ACC112 (cell line): ENCODE measurements at regions not wholly inside any gene's neighbourhood (a gene's known extent, or its start where the extent isn't known, plus 50 kb on each side); places are given as distances from the start of the nearest gene placed in this dataset.

ENCODE experiments used
- H2AFZ ChIP-seq: fragments of 200-600 bp; sonication (generic); one replicate; pipeline ENCODE4 v1.6.0; 2017; ENCODE audit warnings: antibody characterized with exemption, low read length; ENCODE audit not compliant: unreplicated experiment
- H3K27ac ChIP-seq: fragments of 200-600 bp; sonication (generic); 2 replicates; pipeline ENCODE4 v1.5.1; 2014; ENCODE audit warnings: low read depth, mild to moderate bottlenecking, antibody characterized with exemption, low read length, moderate library complexity
- H3K27me3 ChIP-seq: fragments of 200-600 bp; sonication (generic); 2 replicates; pipeline ENCODE4 v1.6.1; 2014; ENCODE audit warnings: mild to moderate bottlenecking, antibody characterized with exemption, low read length, moderate library complexity, mixed read lengths; ENCODE audit not compliant: insufficient read depth
- H3K36me3 ChIP-seq: fragments of 200-600 bp; sonication (generic); 2 replicates; pipeline ENCODE4 v1.6.1; 2016; ENCODE audit warnings: mild to moderate bottlenecking, antibody characterized with exemption, low read length, moderate library complexity, mixed read lengths; ENCODE audit not compliant: insufficient read depth
- H3K4me1 ChIP-seq: fragments of 200-600 bp; sonication (generic); one replicate; pipeline ENCODE4 v1.6.1; 2016; ENCODE audit warnings: low read length, mixed read lengths; ENCODE audit not compliant: insufficient read depth, unreplicated experiment, control insufficient read depth
- H3K4me3 ChIP-seq: fragments of 200-600 bp; sonication (generic); 2 replicates; pipeline ENCODE4 v1.5.1; 2014; ENCODE audit warnings: mild to moderate bottlenecking, low read depth, low read length
- H3K79me2 ChIP-seq: fragments of 200-600 bp; sonication (generic); one replicate; pipeline ENCODE4 v1.6.0; 2016; ENCODE audit warnings: low read length; ENCODE audit not compliant: control insufficient read depth, unreplicated experiment, insufficient read depth

DNA sequence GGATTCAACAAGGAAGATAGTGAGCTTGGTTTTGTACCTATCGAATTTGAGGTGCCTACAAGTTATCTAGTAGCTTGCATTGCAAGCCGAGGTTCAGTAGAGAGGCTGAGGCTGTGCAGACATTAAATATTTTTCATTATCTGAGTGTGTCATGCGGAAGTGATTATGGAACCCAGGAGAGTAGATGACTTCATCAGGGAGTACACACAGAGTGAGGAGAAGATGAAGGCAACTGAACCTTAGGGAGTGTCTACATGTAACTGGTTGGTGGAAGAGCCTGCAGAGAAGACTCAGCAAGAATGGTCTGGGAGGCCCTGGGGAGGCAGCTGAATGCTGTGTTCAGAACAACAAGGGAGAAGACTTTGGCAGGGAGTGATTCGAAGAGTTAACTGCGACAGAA, 393.9 kb downstream of the ARHGEF28 start:
- H3K27ac ChIP-seq: no peak overlapping the region
- H3K4me1 ChIP-seq: peaks cover 7% of the 10 kb centered on the region
- H3K36me3 ChIP-seq: no peaks in the 10 kb centered on the region
- no peaks in the 10 kb centered on the region for H3K79me2 ChIP-seq
- peaks cover 9% of the 10 kb centered on the region; the same call in 1 of the 2 replicates for H3K27me3 ChIP-seq
- no peak overlapping the region for H2AFZ ChIP-seq
- no peak overlapping the region for H3K4me3 ChIP-seq

DNA sequence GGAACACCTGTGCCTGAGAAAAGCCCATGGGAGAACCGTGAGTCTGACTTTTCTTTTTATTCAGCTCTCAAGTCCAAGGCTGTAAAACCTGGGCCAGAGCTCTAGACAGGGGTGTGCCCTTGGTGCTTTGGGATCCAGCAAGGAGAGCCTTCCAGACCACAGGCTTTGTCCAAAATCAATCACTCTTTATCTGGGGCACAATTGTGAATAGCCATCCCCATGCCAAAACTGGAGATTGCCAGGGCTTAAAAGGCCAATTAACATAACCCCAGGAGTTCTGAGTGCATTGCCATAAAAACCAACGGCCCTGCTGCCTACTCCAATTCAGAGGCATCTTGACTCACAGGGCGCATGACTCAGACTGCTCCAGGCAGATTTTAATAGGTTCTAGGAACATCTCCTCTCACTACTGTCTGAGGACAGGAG, 391.8 kb downstream of the ARHGEF28 start:
- peaks cover 7% of the 10 kb centered on the region for H3K4me1 ChIP-seq
- no peaks in the 10 kb centered on the region for H3K79me2 ChIP-seq
- no peaks in the 10 kb centered on the region for H3K36me3 ChIP-seq
- no peak overlapping the region for H3K27ac ChIP-seq
- H3K4me3 ChIP-seq: no peak overlapping the region
- H2AFZ ChIP-seq: no peak overlapping the region
- peaks cover 9% of the 10 kb centered on the region; the same call in 1 of the 2 replicates for H3K27me3 ChIP-seq

GRCh38 chr5:74017112-74017511, 391.1 kb downstream of the ARHGEF28 start:
- H3K36me3 ChIP-seq: no peaks in the 10 kb centered on the region
- peaks cover 7% of the 10 kb centered on the region for H3K4me1 ChIP-seq
- no peak overlapping the region for H3K27ac ChIP-seq
- no peak overlapping the region for H3K4me3 ChIP-seq
- no peaks in the 10 kb centered on the region for H3K79me2 ChIP-seq
- peaks cover 9% of the 10 kb centered on the region; the same call in 1 of the 2 replicates for H3K27me3 ChIP-seq
- H2AFZ ChIP-seq: no peak overlapping the region

GRCh38 chr5:74016373-74016772, 390.4 kb downstream of the ARHGEF28 start:
- H3K79me2 ChIP-seq: no peaks in the 10 kb centered on the region
- no peaks in the 10 kb centered on the region for H3K36me3 ChIP-seq
- peaks cover 7% of the 10 kb centered on the region for H3K4me1 ChIP-seq
- no peak overlapping the region for H2AFZ ChIP-seq
- H3K27ac ChIP-seq: no peak overlapping the region
- H3K4me3 ChIP-seq: no peak overlapping the region
- H3K27me3 ChIP-seq: peaks cover 7% of the 10 kb centered on the region; the same call in 1 of the 2 replicates

DNA sequence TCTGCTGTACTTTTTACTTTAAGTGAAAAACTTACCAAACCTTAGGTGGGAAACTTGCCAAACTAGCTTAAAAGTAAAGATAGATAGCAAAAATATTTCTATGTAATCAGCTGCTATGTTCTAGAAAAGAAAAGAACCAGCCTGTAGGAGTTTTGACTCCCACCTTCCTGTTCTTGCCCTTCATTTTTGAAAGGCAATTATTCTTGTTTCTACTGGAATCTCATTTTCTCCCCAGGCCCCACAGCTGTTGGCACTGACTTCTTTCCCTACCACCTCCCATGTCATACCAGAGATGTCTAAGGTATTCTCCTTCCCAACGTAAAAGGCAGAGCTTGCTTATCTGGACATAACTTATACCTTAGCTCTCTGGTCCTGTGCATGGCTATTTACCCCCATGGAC, 389.7 kb downstream of the ARHGEF28 start:
- Histone ChIP-seq H3K27me3 (peaks cover under 1% of the 10 kb centered on the region; the same call in 1 of the 2 replicates), H3K27ac (no peak overlapping the region), H2AFZ (no peak overlapping the region), H3K36me3 (no peaks in the 10 kb centered on the region), H3K79me2 (no peaks in the 10 kb centered on the region), H3K4me3 (no peak overlapping the region), H3K4me1 (peaks cover 7% of the 10 kb centered on the region)

DNA sequence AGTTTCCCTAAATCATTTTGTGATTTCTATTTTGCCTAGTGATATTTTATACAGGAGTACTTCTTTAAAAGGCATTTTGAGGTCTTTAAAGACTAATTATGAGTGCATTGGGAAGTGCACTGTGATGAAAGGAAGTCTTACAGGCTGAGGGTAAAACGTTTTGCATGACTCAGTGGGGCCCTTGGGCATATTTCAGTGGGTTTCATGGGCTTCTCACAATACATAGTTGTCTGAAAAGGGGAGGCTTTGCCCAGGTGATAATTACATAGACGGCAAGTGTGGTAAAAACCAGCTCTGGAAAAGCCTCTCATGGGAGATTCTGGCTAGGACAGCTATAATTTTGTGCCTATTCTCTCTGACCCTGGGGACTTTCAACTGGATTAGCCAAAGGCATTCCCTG, 387.2 kb downstream of the ARHGEF28 start:
- no peaks in the 10 kb centered on the region for H3K79me2 ChIP-seq
- H2AFZ ChIP-seq: no peak overlapping the region
- H3K36me3 ChIP-seq: no peaks in the 10 kb centered on the region
- no peak overlapping the region for H3K27ac ChIP-seq
- H3K4me3 ChIP-seq: no peak overlapping the region
- H3K27me3 ChIP-seq: no peaks in the 10 kb centered on the region
- H3K4me1 ChIP-seq: peaks cover 7% of the 10 kb centered on the region

DNA sequence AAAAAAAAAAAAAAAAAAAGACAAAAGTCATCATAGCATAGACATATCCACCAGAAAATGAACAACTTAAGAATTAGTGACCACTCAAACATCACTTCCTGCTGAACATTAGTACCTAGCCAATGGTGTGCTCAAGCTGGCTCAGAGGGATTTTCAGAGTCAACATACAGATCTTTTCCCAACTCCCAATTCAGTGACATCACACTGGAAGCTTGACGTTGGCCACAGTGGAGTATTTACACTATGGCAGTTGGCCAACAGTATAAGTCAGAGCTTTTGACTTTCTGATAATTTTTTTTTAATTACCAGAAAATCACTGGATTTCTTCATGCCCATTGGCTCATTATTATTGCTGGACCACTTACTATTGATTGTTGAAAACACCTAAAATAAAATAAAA, 383.5 kb downstream of the ARHGEF28 start:
- Histone ChIP-seq H3K36me3 (no peaks in the 10 kb centered on the region), H3K79me2 (no peaks in the 10 kb centered on the region), H3K4me3 (no peak overlapping the region), H3K27me3 (no peaks in the 10 kb centered on the region), H3K4me1 (no peaks in the 10 kb centered on the region), H2AFZ (no peak overlapping the region), H3K27ac (no peak overlapping the region)

GRCh38 chr5:74007193-74007592, 381.2 kb downstream of the ARHGEF28 start:
- no peaks in the 10 kb centered on the region for H3K79me2 ChIP-seq
- no peak overlapping the region for H3K4me3 ChIP-seq
- H2AFZ ChIP-seq: no peak overlapping the region
- H3K36me3 ChIP-seq: no peaks in the 10 kb centered on the region
- no peaks in the 10 kb centered on the region for H3K4me1 ChIP-seq
- no peaks in the 10 kb centered on the region for H3K27me3 ChIP-seq
- H3K27ac ChIP-seq: no peak overlapping the region

- Histone ChIP-seq H3K36me3 (no peaks in the 10 kb centered on the region), H2AFZ (no peak overlapping the region), H3K4me3 (no peak overlapping the region), H3K4me1 (no peaks in the 10 kb centered on the region), H3K27ac (no peak overlapping the region), H3K79me2 (no peaks in the 10 kb centered on the region), H3K27me3 (peaks cover 4% of the 10 kb centered on the region)
Measured at GRCh38 chr5:73999297-73999696, 373.3 kb downstream of the ARHGEF28 start.

- H3K27ac ChIP-seq: no peak overlapping the region
- H3K27me3 ChIP-seq: peaks cover 4% of the 10 kb centered on the region
- H2AFZ ChIP-seq: no peak overlapping the region
- no peaks in the 10 kb centered on the region for H3K79me2 ChIP-seq
- H3K4me3 ChIP-seq: no peak overlapping the region
- no peaks in the 10 kb centered on the region for H3K4me1 ChIP-seq
- H3K36me3 ChIP-seq: no peaks in the 10 kb centered on the region
Measured at GRCh38 chr5:73998489-73998888, 372.5 kb downstream of the ARHGEF28 start.

DNA sequence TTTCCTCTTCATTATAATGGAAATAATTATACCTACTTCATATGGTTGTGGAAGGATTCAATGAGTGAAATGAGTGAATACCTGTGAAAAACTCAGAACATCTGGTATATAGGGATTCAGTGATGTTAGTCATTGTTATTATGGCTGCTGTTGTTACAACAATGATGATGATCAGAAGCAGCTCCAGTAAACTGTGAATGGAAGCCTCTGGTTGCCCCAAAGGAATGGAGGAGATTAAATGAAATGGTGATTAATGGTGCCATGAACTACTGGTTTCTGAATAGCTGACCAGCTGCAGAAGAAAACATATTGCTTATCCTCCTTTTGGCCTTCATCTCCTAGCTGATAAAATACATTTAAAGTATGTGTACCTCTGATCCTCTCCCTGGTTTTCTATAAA, 372.0 kb downstream of the ARHGEF28 start:
- H3K27ac ChIP-seq: no peak overlapping the region
- no peak overlapping the region for H2AFZ ChIP-seq
- H3K36me3 ChIP-seq: no peaks in the 10 kb centered on the region
- peaks cover 8% of the 10 kb centered on the region for H3K27me3 ChIP-seq
- no peaks in the 10 kb centered on the region for H3K4me1 ChIP-seq
- no peaks in the 10 kb centered on the region for H3K79me2 ChIP-seq
- H3K4me3 ChIP-seq: no peak overlapping the region
